Thyroid gland (tissue), 4 donors: ENCODE measurements at regions not wholly inside any gene's neighbourhood (a gene's known extent, or its start where the extent isn't known, plus 50 kb on each side); places are given as distances from the start of the nearest gene placed in this dataset.
"Not testable (repeated sequence)": the region's sequence is repeated elsewhere in the genome, so short reads cannot be mapped to it uniquely, and the experiment has no call there.

Experiments
- DNase-seq, 2 donors: peaks; one replicate each; pipeline ENCODE4 v3.0.0-alpha.2; 2019
- H3K27ac ChIP-seq, 3 donors: fragments of 200-600 bp; sonication (generic); 1 replicate in 2 of 3; 2 replicates in 1 of 3; pipeline ENCODE4 v1.5.1; 2016 to 2019; ENCODE audit warnings: mild to moderate bottlenecking in 1 of 3, moderate library complexity in 1 of 3
- H3K27me3 ChIP-seq: fragments of 200-600 bp; sonication (generic); one replicate; pipeline ENCODE4 v1.5.1; 2019
- H3K36me3 ChIP-seq, 2 donors: fragments of 200-600 bp; sonication (generic); one replicate each; pipeline ENCODE4 v1.5.1; 2016 to 2019
- H3K4me1 ChIP-seq, 2 donors: fragments of 200-600 bp; sonication (generic); one replicate each; pipeline ENCODE4 v1.5.1; 2017 to 2019
- H3K4me3 ChIP-seq, 3 donors: fragments of 200-600 bp; sonication (generic); replicated peaks in 1 of 3; 1 replicate in 2 of 3; 2 replicates in 1 of 3; pipeline ENCODE4 v1.5.1; 2016; ENCODE audit warnings: mild to moderate bottlenecking in 1 of 3
- H3K9me3 ChIP-seq: fragments of 200-600 bp; sonication (generic); one replicate; pipeline ENCODE4 v1.5.1; 2017
- POLR2A ChIP-seq, 2 donors: fragments of 450-650 bp; IDR thresholded peaks; one replicate each; pipeline ENCODE4 v1.6.1; 2017; ENCODE audit warnings: antibody characterized with exemption in 2 of 2, mild to moderate bottlenecking in 2 of 2, moderate library complexity in 1 of 2
- WGBS, 2 donors: methylation state at CpG; one replicate each; pipeline ENCODE4 v1.1.5; 2017; 5-methylcytosine and 5-hydroxymethylcytosine counted together
- intact Hi-C: fragments of 100-400 bp; cut with DNase I; formaldehyde crosslinking; loops from one replicate; pipeline ENCODE4 v1.15.1; 2023
- TF ChIP-seq, protein P1 (sequence below), 6 experiments: fragments of 200-600 bp in 3 of 6; fragments of 450-650 bp in 3 of 6; sonication (generic) in 3 of 6; IDR thresholded peaks; one replicate each; pipeline ENCODE4 v1.5.1; 2016 to 2019; ENCODE audit warnings: antibody characterized with exemption in 6 of 6, mild to moderate bottlenecking in 2 of 6, inconsistent platforms in 1 of 6, moderate library complexity in 1 of 6

DNA sequence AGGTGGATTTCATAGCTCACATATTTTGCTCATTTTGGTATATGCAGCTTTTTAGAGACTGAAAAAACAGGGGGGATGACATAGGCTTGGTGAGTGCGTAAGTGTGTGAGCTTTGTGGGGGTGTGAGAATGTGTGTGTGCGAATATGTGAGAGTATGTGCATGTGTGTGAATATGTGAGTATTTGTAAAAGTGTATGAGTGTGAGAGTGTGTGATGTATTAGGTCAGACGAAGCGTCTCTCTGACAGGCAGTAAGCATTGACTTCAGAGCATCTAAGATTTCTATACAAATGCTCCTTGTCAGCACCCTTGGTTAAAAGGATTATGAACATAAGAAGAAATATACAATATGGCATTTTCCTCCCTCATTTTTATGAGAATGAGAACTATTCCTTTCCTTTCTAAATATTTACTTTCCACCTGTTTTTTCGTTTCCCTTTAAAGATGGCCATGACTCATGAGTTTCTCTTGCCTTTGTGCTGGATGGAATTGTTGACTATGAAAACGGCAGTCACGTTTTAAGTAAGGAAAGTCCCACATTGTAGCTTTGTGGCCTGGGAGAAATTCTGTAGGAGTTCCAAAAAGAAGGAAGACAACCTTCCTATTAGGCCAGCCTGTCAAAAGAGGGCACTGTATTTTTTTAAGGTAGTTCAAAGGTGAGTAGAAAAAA lies 276.4 kb downstream of the FOXL1 start:
- Histone ChIP-seq H3K4me1 (no peaks in the 10 kb centered on the region), H3K27me3 (no peaks in the 10 kb centered on the region), H3K36me3 (no peaks in the 10 kb centered on the region), H3K27ac (no peak overlapping the region), H3K4me3 (no peak overlapping the region), H3K9me3 (no peaks in the 10 kb centered on the region)
- intact Hi-C loops: no loop called here
- no peak for DNase-seq
- WGBS, 2 donors: 64 to 66% methylated on average over 7 of the region's 7 CpGs
- no peak for TF ChIP-seq POLR2A (IDR thresholded peaks at IDR 0.05)
- TF ChIP-seq, protein P1, sequence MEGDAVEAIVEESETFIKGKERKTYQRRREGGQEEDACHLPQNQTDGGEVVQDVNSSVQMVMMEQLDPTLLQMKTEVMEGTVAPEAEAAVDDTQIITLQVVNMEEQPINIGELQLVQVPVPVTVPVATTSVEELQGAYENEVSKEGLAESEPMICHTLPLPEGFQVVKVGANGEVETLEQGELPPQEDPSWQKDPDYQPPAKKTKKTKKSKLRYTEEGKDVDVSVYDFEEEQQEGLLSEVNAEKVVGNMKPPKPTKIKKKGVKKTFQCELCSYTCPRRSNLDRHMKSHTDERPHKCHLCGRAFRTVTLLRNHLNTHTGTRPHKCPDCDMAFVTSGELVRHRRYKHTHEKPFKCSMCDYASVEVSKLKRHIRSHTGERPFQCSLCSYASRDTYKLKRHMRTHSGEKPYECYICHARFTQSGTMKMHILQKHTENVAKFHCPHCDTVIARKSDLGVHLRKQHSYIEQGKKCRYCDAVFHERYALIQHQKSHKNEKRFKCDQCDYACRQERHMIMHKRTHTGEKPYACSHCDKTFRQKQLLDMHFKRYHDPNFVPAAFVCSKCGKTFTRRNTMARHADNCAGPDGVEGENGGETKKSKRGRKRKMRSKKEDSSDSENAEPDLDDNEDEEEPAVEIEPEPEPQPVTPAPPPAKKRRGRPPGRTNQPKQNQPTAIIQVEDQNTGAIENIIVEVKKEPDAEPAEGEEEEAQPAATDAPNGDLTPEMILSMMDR (IDR thresholded peaks at IDR 0.05): no peak

DNA sequence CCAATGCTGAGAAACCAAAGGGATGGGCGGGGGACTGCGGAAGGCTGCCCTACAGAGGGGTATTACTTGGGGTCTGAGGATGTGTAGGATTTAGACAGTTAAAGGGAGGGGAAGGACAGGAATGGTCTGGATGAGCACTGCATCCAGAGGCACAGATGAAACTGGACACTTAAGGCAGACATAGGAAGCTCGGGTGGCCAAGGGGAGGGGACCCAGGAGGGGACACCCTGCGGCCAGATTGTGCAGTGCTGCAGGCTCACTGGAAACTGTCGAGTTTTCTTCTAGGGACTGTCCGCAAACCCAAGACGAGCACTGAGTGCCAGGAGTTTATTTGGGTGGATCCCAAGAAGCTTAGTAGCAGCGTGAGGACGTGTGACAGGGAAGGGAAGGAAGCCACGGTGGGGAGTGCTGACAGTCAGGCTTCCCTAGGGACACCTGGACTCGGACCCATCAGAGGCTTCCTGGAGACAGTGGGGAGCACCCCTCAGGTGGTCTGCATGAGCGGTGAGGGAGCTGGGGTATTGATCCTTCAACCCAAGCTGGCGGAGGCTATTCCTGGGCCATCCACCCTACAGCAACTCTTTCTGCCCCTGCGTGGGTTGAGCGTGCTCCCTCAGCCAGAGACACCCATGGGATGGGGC lies 278.7 kb downstream of the FOXL1 start:
- H3K36me3 ChIP-seq: no peaks in the 10 kb centered on the region
- no peak for DNase-seq
- H3K27ac ChIP-seq: no peak overlapping the region
- intact Hi-C loops: no loop called here
- TF ChIP-seq, protein P1 (IDR thresholded peaks at IDR 0.05): no peak
- no peak for TF ChIP-seq POLR2A (IDR thresholded peaks at IDR 0.05)
- no peaks in the 10 kb centered on the region for H3K27me3 ChIP-seq
- no peaks in the 10 kb centered on the region for H3K4me1 ChIP-seq
- no peak overlapping the region for H3K4me3 ChIP-seq
- no peaks in the 10 kb centered on the region for H3K9me3 ChIP-seq
- 76 to 82% methylated on average over 12 to 15 of the region's 15 CpGs for WGBS, 2 donors

DNA sequence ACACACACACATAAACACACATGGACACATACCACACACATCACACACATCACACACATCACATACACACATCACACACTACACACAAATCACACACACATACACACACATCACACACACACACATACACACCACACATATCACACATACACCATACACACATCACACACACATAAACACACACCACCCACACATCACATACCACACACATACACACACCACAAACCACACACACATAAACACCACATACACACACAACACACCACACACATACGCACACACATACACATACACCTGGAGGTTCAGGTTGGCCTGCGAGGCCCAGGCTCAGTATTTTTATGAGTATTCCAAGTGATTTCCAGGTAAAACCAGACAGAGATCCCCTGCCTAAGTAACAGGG lies 279.5 kb downstream of the FOXL1 start:
- Histone ChIP-seq H3K4me1 (no peaks in the 10 kb centered on the region), H3K36me3 (no peaks in the 10 kb centered on the region), H3K9me3 (no peaks in the 10 kb centered on the region), H3K4me3 (no peak overlapping the region), H3K27ac (no peak overlapping the region), H3K27me3 (no peaks in the 10 kb centered on the region)
- TF ChIP-seq, protein P1 (IDR thresholded peaks at IDR 0.05): no peak
- no peak for TF ChIP-seq POLR2A (IDR thresholded peaks at IDR 0.05)
- WGBS, 2 donors: 91 to 100% methylated on average over 2 of the region's 2 CpGs
- DNase-seq: no peak
- intact Hi-C loops: no loop called here

GRCh38 chr16:86858501-86858900 lies 280.2 kb downstream of the FOXL1 start:
- WGBS, 2 donors: 48% methylated on average over 10 of the region's 10 CpGs
- no peaks in the 10 kb centered on the region for H3K36me3 ChIP-seq
- DNase-seq: peak in 1 of 2 donors; percentile 18
- no peak overlapping the region for H3K4me3 ChIP-seq
- intact Hi-C loops: no loop called here
- TF ChIP-seq, protein P1 (IDR thresholded peaks at IDR 0.05): no peak
- TF ChIP-seq POLR2A (IDR thresholded peaks at IDR 0.05): no peak
- no peaks in the 10 kb centered on the region for H3K4me1 ChIP-seq
- no peaks in the 10 kb centered on the region for H3K9me3 ChIP-seq
- no peak overlapping the region for H3K27ac ChIP-seq
- no peaks in the 10 kb centered on the region for H3K27me3 ChIP-seq

DNA sequence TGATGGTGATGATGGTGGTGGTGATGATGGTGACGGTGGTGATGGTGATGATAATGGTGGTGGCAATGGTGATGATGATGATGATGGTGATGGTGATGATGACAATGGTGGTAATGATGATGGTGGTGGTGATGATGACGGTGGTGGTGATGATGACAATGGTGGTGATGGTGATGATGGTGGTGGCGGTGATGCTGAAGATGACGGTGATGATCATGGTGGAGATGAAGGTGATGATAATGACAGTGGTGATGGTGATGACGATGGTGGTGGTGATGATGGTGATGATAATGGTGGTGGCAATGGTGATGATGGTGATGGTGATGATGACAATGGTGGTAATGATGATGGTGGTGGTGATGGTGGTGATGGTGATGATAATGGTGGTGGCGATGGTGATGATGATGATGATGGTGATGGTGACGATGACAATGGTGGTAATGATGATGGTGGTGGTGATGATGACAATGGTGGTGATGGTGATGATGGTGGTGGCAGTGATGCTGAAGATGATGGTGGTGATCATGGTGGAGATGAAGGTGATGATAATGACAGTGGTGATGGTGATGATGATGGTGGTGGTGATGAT lies 283.0 kb downstream of the FOXL1 start:
- intact Hi-C loops, H3K9me3 ChIP-seq, H3K27me3 ChIP-seq, DNase-seq, H3K36me3 ChIP-seq, H3K4me3 ChIP-seq, H3K4me1 ChIP-seq, H3K27ac ChIP-seq: not testable (repeated sequence)
- 88 to 89% methylated on average over 7 of the region's 7 CpGs for WGBS, 2 donors
